Gastrocnemius medialis (tissue), 4 donors: ENCODE measurements at regions not wholly inside any gene's neighbourhood (a gene's known extent, or its start where the extent isn't known, plus 50 kb on each side); places are given as distances from the start of the nearest gene placed in this dataset.

Experiments
- ATAC-seq, 2 donors: fragments of 150-250 bp; one replicate each; pipeline ENCODE4 v1.9.1; 2016
- DNase-seq, 2 donors: peaks; one replicate each; pipeline ENCODE4 v3.0.0-alpha.2; 2019
- H3K27ac ChIP-seq, 4 donors: fragments of 200-600 bp; sonication (generic); 1 replicate in 1 of 4; 2 replicates in 3 of 4; pipeline ENCODE4 v1.5.1; 2016 to 2018; ENCODE audit warnings: mild to moderate bottlenecking in 2 of 4, moderate library complexity in 1 of 4
- H3K27me3 ChIP-seq, 3 donors: fragments of 200-600 bp; sonication (generic) in 2 of 3; 1 replicate in 1 of 3; 2 replicates in 2 of 3; pipeline versions ENCODE4 v1.5.1 to v1.6.0; 2016 to 2019; ENCODE audit warnings: mild to moderate bottlenecking in 1 of 3, moderate library complexity in 1 of 3
- H3K36me3 ChIP-seq, 2 donors: fragments of 200-600 bp; sonication (generic) in 1 of 2; one replicate each; pipeline ENCODE4 v1.5.1; 2017 to 2018
- H3K4me1 ChIP-seq, 2 donors: fragments of 200-600 bp; sonication (generic) in 1 of 2; one replicate each; pipeline ENCODE4 v1.5.1; 2016 to 2017; ENCODE audit warnings: mild to moderate bottlenecking in 2 of 2
- H3K4me3 ChIP-seq, 4 donors: fragments of 200-600 bp; sonication (generic) in 3 of 4; 1 replicate in 1 of 4; 2 replicates in 3 of 4; pipeline ENCODE4 v1.5.1; 2016 to 2019; ENCODE audit warnings: mild to moderate bottlenecking in 2 of 4
- H3K9me3 ChIP-seq, 3 donors: fragments of 200-600 bp; sonication (generic) in 2 of 3; 1 replicate in 1 of 3; 2 replicates in 2 of 3; pipeline ENCODE4 v1.5.1; 2016 to 2019
- CTCF ChIP-seq, 5 experiments: fragments of 450-650 bp in 3 of 5; fragments of 200-600 bp in 2 of 5; sonication (generic) in 2 of 5; IDR thresholded peaks in 4 of 5; conservative IDR thresholded peaks in 1 of 5; 1 replicate in 4 of 5; 2 replicates in 1 of 5; pipeline ENCODE4 v1.5.1; 2016 to 2019; ENCODE audit warnings: antibody characterized with exemption in 5 of 5, mild to moderate bottlenecking in 3 of 5, moderate library complexity in 3 of 5
- POLR2A ChIP-seq, 2 donors: fragments of 450-650 bp; IDR thresholded peaks; one replicate each; pipeline ENCODE4 v1.6.1; 2017; ENCODE audit warnings: antibody characterized with exemption in 2 of 2, mild to moderate bottlenecking in 2 of 2, moderate library complexity in 2 of 2
- in situ Hi-C, 4 donors: fragments of 200-750 bp; cut with MboI; loops; one replicate each; pipeline versions ENCODE4 v1.15.0 to v1.8.0; 2017; ENCODE audit warnings: low sequenced_read_pairs in 4 of 4
- intact Hi-C: fragments of 100-400 bp; cut with DNase I; formaldehyde crosslinking; loops from one replicate; pipeline ENCODE4 v1.15.1; 2023; ENCODE audit warnings: low total_unique reads

- peak overlapping the region in 3 of 4 donors; percentile 80 to 94 (median 84) for H3K27ac ChIP-seq
- H3K27me3 ChIP-seq, result peaks cover 0 to 2% (median 0%) of the 10 kb centered on the region in 3 donors
- ATAC-seq (peak in 1 of 2 donors; percentile 1), DNase-seq (no peak)
- H3K4me1 ChIP-seq, result peaks cover 30 to 38% of the 10 kb centered on the region in 2 donors
- H3K4me3 ChIP-seq, result no peak overlapping the region
- TF ChIP-seq POLR2A (IDR thresholded peaks at IDR 0.05) (no peak), CTCF (IDR thresholded peaks at IDR 0.05 in 4 of 5, conservative IDR thresholded peaks at IDR 0.05 in 1 of 5) (no peak)
- H3K36me3 ChIP-seq, result no peaks in the 10 kb centered on the region
- in situ Hi-C loops (no loop called here), intact Hi-C loops (loop anchor here (1.0 to 10.0 kb wide), 2 partner anchors 83 to 231 kb away; partner anchors contain the start of gene ENGASE)
- no peaks in the 10 kb centered on the region for H3K9me3 ChIP-seq
Measured at GRCh38 chr17:79305376-79305767, 230.7 kb downstream of the ENGASE start.

- DNase-seq, result no peak
- Histone ChIP-seq H3K27ac (peak overlapping the region in 1 of 4 donors; percentile 94), H3K9me3 (no peaks in the 10 kb centered on the region), H3K4me1 (peaks cover 30 to 38% of the 10 kb centered on the region in 2 donors), H3K4me3 (no peak overlapping the region), H3K27me3 (no peaks in the 10 kb centered on the region), H3K36me3 (no peaks in the 10 kb centered on the region)
- in situ Hi-C loops, result no loop called here
- intact Hi-C loops, result loop anchor here (1.0 to 10.0 kb wide), 2 partner anchors 83 to 230 kb away; partner anchors contain the start of gene ENGASE
- no peak for TF ChIP-seq CTCF (IDR thresholded peaks at IDR 0.05 in 4 of 5, conservative IDR thresholded peaks at IDR 0.05 in 1 of 5)
- no peak for TF ChIP-seq POLR2A (IDR thresholded peaks at IDR 0.05)
- no peak for ATAC-seq
Measured at GRCh38 chr17:79304884-79305283, 230.3 kb downstream of the ENGASE start.

DNA sequence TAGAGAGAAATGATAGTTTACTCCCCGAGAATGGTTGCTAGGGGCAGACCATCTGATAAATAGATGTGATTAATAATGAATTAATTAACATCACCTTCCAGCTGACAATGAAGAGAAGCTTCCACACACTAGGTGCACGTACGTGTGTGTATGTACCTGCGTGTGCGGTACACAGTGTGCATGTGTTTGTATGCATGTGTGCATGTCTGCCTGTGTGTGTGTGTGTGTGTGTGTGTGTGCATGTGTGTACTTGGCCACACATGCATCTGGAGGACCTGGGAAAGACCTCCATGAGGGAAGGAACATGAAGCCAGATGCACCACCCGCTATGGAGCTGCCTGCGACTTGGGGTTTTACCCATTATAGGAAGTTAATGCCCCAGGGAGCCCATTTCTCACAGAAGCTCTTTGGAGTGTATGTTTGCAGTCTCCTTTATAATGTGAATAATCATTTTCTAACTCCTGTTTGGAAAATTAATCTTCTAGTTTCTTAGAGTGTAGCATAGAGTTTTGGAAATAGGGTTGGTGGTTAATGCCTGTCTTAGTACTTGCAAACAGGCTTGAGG, 229.1 kb downstream of the ENGASE start:
- H3K4me3 ChIP-seq, result no peak overlapping the region
- intact Hi-C loops, result loop anchor here (10.0 kb wide), 1 partner anchor 229 kb away; the partner anchor contains the start of gene ENGASE
- H3K36me3 ChIP-seq, result no peaks in the 10 kb centered on the region
- TF ChIP-seq CTCF (IDR thresholded peaks at IDR 0.05 in 4 of 5, conservative IDR thresholded peaks at IDR 0.05 in 1 of 5) (no peak), POLR2A (IDR thresholded peaks at IDR 0.05) (no peak)
- ATAC-seq, result no peak
- H3K4me1 ChIP-seq, result peaks cover 30 to 42% of the 10 kb centered on the region in 2 donors
- H3K27ac ChIP-seq, result no peak overlapping the region
- in situ Hi-C loops, result no loop called here
- H3K9me3 ChIP-seq, result no peaks in the 10 kb centered on the region
- H3K27me3 ChIP-seq, result no peaks in the 10 kb centered on the region
- DNase-seq, result no peak

- no peak for TF ChIP-seq POLR2A (IDR thresholded peaks at IDR 0.05)
- no peak for TF ChIP-seq CTCF (IDR thresholded peaks at IDR 0.05 in 4 of 5, conservative IDR thresholded peaks at IDR 0.05 in 1 of 5)
- intact Hi-C loops (loop anchor here (10.0 kb wide), 1 partner anchor 227 kb away; the partner anchor contains the start of gene ENGASE), in situ Hi-C loops (no loop called here)
- H3K4me3 ChIP-seq, result no peak overlapping the region
- H3K36me3 ChIP-seq, result no peaks in the 10 kb centered on the region
- no peak overlapping the region for H3K27ac ChIP-seq
- DNase-seq, result no peak
- ATAC-seq, result no peak
- peaks cover 17 to 23% of the 10 kb centered on the region in 2 donors for H3K4me1 ChIP-seq
- H3K9me3 ChIP-seq, result no peaks in the 10 kb centered on the region
- peaks cover 0 to 13% (median 0%) of the 10 kb centered on the region in 3 donors for H3K27me3 ChIP-seq
Measured at GRCh38 chr17:79301469-79301868, 226.8 kb downstream of the ENGASE start.
